ENCODE measurements at regions not wholly inside any gene's neighbourhood (a gene's known extent, or its start where the extent isn't known, plus 50 kb on each side); places are given as distances from the start of the nearest gene placed in this dataset.
"Not testable (repeated sequence)": the region's sequence is repeated elsewhere in the genome, so short reads cannot be mapped to it uniquely, and the experiment has no call there.

GRCh38 chr18:62629031-62629430 is 86.3 kb upstream of the PHLPP1 start:
- DNase-seq (ENCODE audit: low spot score): no peak

- DNase-seq (ENCODE audit: low spot score): no peak
These were observed 84.2 kb upstream of the PHLPP1 start for GRCh38 chr18:62631173-62631572.

GRCh38 chr18:62632788-62633455 is 82.4 kb upstream of the PHLPP1 start:
- DNase-seq (ENCODE audit: low spot score): no peak

GRCh38 chr18:62634458-62634857 is 80.9 kb upstream of the PHLPP1 start:
- DNase-seq (ENCODE audit: low spot score): no peak

GRCh38 chr18:62634979-62635630 is 80.2 kb upstream of the PHLPP1 start:
- DNase-seq (ENCODE audit: low spot score): peak; percentile 29

- no peak for DNase-seq (ENCODE audit: low spot score)
These were observed 77.9 kb upstream of the PHLPP1 start for GRCh38 chr18:62637403-62637802.

- peak; percentile 13 for DNase-seq (ENCODE audit: low spot score)
These were observed 77.3 kb upstream of the PHLPP1 start for GRCh38 chr18:62637807-62638687.

- DNase-seq (ENCODE audit: low spot score): no peak
These were observed 72.2 kb upstream of the PHLPP1 start for GRCh38 chr18:62643181-62643580.

- DNase-seq (ENCODE audit: low spot score): no peak
These were observed 70.6 kb upstream of the PHLPP1 start for GRCh38 chr18:62644773-62645172.

- DNase-seq (ENCODE audit: low spot score): no peak
These were observed 68.2 kb upstream of the PHLPP1 start for GRCh38 chr18:62647179-62647578.

- no peak for DNase-seq (ENCODE audit: low spot score)
These were observed 67.2 kb upstream of the PHLPP1 start for GRCh38 chr18:62648045-62648678.

- no peak for DNase-seq (ENCODE audit: low spot score)
These were observed 63.9 kb upstream of the PHLPP1 start for GRCh38 chr18:62651276-62652056.

- not testable (repeated sequence) for DNase-seq (ENCODE audit: low spot score)
These were observed 63.2 kb upstream of the PHLPP1 start for GRCh38 chr18:62652057-62652629.

- no peak for DNase-seq (ENCODE audit: low spot score)
These were observed 59.7 kb upstream of the PHLPP1 start for GRCh38 chr18:62655520-62656219.

- no peak for DNase-seq (ENCODE audit: low spot score)
These were observed 57.3 kb upstream of the PHLPP1 start for GRCh38 chr18:62658028-62658427.

- no peak for DNase-seq (ENCODE audit: low spot score)
These were observed 55.6 kb upstream of the PHLPP1 start for GRCh38 chr18:62659698-62660097.

- DNase-seq (ENCODE audit: low spot score): no peak
These were observed 54.6 kb upstream of the PHLPP1 start for GRCh38 chr18:62660691-62661090.

GRCh38 chr18:62663731-62664336 is 51.5 kb upstream of the PHLPP1 start:
- no peak for DNase-seq (ENCODE audit: low spot score)

- no peak for DNase-seq (ENCODE audit: low spot score)
These were observed 50.9 kb upstream of the PHLPP1 start for GRCh38 chr18:62664414-62664813.

GRCh38 chr18:62665188-62665587 is 50.2 kb upstream of the PHLPP1 start:
- no peak for DNase-seq (ENCODE audit: low spot score)
